ENCODE measurements at regions not wholly inside any gene's neighbourhood (a gene's known extent, or its start where the extent isn't known, plus 50 kb on each side); places are given as distances from the start of the nearest gene placed in this dataset.
A peak's percentile ranks its signal among the peaks of the same experiment; 100 is the strongest.
"Not testable (repeated sequence)": the region's sequence is repeated elsewhere in the genome, so short reads cannot be mapped to it uniquely, and the experiment has no call there.

DNA sequence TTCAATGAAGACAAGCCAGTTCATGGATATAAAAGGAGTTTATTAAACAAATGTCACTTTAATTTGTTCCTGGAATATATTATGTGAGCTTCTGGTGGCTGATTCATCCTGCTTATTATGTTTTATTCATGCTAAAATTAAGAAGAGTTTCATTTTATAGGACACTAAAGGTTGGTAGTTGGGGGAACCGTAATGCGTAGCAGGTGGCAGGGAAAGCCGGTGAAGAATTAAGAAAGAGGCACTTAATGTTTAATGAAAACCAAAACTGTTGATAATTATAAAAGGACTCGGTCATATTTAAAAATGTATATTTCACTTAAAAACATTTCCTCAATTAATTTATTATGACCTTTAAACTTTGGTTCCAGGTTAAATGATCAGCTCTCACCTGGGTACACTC, 94.3 kb downstream of the XKR3 start:
- DNase-seq: not testable (repeated sequence)

DNA sequence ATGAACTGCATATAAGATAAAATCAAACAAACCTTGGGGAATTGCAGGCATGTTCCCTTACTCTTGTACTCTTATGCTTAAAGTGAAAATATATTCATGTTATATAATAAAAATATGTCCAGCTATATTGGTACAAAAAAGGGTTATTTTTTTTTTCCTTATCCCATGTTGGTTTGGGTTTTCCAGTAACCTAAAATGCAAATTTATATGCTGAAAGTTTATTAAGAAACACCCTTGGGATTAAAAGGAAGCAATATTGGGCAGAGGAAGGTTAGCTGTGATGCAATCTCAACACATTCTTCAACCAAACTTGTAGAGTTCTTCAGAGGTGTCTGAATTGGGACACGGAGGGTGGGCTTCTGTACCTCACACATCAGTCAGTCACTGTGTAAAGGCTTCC, 97.7 kb downstream of the XKR3 start:
- not testable (repeated sequence) for DNase-seq

DNA sequence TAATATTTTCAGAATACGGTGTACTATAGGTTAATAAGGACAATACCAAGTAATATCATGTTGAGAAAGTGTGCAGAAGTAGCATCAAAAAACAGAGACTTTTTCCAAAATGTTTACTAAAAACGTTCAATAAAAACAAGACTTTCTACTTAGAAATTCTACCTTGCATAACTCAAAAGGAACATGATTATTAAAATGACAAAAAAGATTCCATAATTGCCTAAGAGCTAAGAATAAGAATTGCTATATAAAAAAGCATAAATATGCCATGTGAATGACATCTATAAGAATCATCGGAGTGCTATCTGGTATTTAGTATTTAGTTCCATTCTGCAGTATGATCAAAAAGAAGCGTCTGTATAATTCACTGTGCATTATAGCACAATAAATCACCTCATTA, 102.0 kb downstream of the XKR3 start:
- DNase-seq: not testable (repeated sequence)

DNA sequence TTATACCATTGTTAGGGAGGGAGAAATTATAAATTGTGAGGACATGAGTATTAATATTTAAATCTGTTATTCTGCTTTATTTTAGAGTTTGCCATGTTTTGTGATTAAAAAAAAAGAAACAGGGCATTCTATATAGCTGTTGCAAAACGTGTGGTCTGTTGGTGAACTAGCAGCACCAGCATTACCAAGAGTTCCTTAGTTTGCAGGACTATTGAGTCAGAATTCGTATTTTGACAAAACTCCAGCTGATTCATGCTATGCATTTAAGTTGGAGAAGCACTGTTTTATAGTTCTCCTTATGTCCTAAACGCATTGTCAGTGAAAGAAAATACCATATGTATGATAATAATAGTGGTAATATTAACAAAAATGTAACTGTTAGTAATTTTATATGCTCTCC, 102.6 kb downstream of the XKR3 start:
- DNase-seq: not testable (repeated sequence)

DNA sequence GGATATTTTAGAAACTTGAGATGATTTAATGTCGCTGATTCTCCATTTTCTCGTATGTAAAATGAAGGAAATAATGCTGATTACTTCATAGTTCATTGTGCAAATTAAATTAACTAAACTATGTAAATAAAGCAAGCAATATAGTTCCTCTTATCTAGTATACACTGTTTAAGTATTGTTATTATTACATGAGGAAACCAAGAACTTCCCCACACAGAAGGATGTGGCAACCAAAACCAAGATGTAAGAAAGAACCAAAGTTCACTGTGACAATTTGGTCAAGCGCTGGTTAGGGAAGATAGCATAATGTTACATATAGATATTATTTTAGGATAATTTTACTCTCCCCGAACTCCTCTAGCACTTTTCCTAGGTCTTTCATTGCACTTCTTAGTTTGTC, 103.2 kb downstream of the XKR3 start:
- no peak for DNase-seq

DNA sequence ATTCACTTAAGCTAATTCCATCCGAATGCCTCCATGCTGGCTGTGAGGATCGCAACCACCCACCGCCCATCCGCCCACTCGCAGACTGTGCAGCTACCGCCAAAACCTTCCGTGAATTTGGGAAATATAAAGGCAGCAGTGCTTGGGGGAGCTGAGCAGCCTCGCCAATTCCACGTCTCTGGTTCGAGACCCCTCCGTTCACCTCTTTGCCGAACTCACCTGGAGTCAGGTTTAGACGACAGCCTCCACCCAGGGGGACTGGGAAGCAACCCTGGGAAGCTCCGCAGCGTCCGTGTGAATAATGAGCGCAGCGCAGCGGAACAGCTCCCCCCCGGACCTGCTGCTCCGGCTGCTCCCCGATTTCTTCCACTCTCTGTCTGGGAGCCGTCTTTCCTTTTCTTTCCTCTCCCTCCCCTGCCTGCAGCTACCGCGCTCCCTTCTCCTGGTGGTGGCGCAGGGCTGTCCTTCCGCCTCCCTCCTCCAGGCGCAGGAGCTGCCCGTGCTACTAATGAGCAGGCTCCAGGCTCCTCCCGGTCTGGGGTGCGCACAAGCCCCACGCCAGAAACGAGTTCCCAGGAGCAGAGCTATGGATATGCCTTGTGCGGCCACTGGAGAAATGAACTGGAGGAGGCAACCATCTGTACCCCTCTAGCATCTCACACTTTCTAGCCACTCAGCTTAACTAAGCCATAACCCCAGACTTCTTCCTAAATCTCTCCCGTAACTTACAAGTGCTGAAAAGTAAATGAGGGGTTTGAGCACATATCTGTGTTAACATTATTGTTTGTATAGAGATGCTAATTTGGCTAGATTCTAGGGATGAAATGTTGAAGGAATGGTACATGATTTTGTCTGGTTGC, 107.3 kb downstream of the XKR3 start:
- peak; percentile 5 for DNase-seq

DNA sequence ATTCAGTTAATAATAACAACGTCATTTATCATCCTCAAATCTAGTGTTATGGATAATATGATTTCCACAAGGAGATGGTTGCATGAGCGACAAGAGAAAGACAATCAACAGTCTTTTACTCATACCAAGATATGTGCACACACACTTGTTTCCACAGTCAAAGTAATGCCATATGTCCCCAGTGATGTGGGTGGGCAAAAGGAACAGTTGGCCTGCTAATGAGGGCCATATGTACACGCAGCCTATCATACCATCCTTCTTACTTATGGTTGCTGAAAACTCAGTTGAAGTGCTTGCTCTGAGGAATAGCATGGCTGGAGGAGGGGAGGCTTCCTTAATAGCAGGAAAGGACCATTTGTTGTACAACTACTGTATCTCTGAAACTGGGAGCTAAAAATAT, 110.6 kb downstream of the XKR3 start:
- peak; percentile 1 for DNase-seq

DNA sequence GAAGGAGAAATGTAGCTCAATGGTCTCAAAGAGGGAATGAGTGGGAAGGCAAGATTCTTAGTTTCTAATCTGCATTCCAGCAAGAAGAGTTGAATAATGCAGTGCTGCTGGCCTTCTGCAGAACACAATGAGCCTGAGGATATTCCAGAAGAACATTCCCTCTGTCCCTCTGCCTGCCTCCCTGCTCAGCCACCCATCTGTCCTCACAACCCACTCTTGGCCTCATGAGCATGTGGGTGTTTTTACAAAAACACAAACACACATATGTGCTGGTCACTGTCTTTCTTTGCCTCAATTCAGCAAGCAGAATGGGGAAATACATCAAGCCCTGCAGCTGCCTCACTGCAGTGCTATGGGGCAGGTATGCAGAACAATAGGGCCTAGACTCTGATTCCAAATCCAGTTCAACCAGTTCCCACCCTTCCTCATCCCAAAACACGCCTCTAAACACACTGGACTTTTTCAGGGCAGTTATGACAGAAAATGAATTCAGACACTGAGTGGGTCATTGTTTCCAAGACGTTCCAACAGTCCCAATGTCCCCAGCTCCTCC, 109.8 kb upstream of the CCT8L2 start:
- not testable (repeated sequence) for DNase-seq

DNA sequence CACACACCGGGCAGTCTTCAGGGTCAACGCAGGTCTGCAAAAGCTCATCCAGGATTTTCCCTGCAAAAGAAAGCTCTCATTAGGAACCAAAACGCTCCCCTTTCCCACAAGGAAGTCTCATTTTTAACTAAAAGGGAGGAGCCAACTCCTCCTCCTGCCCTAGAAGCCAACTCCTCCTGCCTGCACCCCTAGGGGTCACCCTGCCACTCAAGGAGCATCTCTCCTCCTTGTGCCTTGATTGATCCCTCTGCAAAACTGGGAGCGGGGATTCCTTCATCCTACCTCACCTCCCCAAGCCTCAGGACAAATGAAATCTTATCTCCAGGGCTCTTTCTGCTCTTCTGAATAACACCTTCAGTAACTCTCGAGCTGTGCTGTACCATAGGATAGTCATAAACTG, 107.8 kb upstream of the CCT8L2 start:
- DNase-seq: not testable (repeated sequence)

DNA sequence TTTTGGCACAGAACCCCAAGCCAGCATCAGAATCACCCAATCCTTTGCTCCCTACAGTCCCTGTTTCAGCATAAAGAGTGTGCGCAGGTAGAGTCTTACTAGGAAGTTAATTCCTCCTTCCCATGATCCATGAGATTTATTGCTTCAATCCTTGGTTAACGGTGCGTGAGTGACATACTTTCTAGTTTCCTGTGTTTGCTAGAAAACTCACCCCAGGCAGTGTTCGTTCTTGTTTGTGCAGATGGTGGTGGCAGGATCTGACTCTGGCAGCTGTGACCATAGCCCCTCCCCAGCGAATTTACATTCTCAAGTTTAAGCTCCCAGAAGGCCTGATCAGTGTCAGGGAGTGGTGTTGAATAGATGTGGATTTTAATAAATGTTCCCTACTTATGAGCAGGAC, 106.7 kb upstream of the CCT8L2 start:
- no peak for DNase-seq

DNA sequence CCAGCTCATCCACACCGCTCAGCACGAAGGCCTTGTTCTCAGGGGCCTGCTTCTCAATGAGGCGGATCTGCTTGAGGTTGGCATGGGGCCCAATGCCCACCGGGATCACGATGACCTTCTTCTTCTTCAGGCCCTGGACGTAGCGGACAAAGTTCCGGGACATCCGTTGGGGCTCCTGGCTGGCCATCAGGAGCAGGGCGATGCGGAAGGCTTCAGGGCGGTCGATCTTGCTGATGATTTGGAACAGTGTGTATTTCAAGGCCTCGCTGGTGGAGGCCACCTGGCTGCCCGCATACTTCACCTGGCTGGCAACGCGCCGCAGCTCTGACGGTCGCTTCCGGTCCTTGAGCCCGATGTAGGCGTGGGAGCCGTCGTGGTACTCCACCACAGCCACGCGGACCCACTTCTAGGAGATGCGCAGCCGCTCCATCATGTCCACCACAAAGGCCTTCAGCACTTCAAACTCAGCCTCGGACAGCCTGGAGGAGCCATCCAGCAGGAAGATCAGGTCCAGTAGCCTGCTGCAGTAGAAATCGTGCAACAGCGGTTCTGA, 105.0 kb upstream of the CCT8L2 start:
- not testable (repeated sequence) for DNase-seq

DNA sequence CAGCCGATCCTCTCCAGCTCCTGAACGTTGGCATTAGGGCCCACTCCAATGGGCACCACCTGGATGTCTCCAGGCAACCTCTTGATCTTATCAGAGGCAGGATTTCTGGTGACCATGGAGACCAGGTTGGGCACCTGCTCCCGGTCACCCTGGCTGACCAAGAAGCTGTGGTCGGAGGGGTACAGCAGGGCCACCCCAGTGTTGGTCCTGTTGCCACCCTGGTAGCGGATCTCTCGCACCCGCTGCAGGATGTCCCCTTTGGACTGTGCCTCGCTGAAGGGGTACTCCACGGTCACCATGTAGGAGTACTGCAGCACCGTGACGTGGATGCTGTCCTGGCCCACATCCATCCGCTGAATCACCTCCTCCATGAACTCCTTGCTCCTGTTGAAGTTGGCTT, 104.3 kb upstream of the CCT8L2 start:
- DNase-seq: not testable (repeated sequence)

DNA sequence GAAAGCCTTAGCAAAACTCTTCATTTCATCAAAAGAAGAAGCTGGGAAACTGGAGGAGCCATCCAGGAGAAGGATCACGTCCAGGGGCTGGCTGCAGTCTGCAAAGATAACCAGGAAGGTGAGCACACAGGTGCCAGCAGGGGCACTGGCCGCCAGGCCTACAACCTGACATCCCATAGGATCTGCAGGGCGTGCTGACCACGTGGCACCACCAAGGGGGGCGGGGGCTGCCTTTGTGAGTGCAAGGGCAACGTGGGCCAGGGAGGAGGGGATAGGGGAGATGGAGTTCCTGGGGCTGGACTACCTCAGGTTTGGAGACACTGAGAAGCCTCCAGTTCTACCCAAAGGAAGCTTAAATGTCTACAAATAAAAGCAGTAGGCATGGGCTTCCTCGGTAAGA, 102.7 kb upstream of the CCT8L2 start:
- DNase-seq: no peak

DNA sequence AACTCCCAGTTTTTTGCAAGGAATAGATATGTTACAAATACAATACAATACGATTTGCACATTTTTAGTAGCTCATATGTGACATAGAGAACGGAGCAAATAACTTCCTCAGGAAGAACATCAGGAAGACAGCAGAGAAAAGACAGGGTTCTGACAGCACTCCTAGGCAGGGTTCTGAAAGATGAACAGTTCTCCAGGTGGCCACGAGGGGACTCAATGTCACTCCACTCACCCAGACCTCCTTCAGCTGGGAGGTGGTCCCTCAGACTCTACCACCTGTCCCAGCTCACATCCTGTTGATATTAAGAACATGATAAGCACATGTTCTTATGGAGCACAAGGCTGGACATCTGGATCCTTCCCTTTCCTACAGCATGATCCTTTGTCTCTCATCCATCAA, 101.1 kb upstream of the CCT8L2 start:
- DNase-seq: peak; percentile 7

DNA sequence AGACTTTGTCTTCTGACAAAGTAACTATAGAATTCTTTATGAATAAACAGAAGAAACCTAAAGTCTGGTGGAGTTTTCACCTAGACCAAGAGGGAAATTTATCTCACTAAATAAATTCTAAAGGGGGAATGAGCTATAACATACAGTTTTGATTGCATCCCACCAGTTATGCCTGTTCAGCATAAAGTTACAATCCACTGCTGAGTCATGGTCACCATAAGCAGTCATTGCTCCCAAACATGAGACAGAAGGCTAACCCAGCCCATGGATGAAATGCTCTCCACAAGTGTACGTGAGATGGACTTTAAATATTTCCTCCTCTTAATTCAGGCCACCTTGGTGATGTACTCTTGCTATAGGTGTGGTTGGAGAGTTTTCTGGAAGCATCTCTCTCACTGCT, 96.7 kb upstream of the CCT8L2 start:
- not testable (repeated sequence) for DNase-seq

DNA sequence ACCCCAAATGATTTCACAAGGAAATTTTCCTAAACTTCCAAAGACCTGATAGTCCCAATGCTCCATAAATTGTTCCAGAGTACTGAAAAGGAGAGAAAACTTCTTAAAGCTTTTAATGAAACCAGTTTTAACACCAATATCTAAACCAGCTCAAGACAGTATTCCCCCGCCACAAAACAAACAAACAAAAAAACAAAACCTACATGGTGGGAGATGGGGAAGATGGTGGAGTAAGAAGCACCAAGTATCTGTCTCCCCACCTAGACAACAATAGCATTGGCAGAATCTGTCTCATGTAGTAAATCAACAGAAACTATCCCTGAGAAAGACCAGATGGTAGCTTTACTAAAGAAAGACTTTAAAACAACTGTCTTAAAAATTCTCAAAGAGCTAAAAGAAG, 88.7 kb upstream of the CCT8L2 start:
- DNase-seq: not testable (repeated sequence)

DNA sequence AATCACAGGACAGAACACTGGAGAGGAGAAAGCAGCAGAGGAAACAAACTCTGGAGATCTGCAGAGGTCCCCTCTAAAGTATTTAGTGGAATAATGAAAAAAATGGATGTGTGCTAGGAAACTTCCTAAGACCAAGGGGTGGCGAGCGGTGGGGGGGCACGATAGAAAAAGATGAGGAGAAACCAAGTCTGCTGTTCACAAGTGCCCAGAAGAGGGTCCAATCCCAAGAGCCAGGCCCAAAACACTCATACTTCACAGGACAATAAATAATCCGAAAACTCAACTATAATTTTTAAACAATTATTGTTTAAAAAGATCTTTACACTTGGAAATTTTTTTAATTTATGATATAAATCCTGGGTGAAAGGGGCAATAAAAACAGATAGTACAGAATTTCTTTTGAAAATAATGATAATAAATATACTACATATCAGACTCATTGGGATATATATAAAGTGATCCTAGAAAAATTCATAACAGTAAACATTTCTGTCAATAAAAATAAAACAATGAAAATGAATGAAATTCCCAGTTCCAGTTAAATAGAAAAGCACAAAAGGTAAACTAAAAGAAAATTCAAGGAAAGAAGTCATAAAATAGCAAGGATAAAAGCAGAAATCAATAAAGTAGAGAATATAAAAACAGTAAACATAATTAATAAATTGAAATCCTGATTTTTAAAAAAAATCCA, 87.7 kb upstream of the CCT8L2 start:
- DNase-seq: not testable (repeated sequence)

DNA sequence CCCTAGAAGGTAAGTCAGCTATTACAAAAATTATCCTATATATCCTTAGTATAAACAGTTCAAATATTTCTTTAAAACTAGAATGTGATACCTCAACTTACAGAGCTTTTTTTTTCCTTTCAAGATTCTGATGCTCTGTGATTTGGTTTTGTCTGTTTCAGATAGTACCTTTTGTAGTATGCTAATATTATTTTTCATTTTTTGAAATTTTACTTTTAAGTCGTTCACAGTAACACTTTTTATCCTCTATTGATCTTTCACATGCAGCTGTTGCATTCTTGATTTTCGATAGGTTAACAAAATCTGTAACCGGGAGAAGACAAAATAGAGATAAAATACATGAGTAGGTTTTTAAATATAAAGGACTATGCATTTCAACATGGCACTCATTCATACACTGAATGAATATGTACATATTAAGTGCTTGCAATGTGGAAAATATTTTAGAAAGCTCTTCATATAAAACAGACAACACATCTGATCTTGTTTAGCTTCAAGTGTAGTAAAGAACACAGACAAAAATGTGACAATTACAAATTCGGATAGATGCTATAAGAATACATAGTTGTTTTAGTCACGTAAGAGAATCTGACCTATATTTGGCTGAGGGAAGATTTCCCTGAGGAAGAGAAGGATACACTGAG, 86.7 kb upstream of the CCT8L2 start:
- not testable (repeated sequence) for DNase-seq

DNA sequence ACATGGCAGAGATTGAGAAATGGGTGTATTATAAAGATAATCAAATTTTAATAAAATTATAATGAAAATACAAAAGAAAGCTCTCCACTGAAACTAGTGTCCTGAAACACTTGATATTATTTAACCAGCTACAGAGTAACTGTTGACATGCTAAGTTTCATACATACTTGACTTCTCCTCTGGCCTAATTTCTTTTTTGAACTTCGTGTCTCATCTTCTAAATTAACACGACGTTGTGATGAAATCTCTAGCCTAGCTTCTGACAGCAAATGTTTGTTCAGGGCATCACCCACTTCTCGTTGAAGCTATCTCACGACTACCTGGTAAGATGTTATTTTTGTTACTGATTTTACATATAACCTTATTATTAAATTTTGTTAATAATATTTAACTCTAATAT, 80.8 kb upstream of the CCT8L2 start:
- DNase-seq: not testable (repeated sequence)

DNA sequence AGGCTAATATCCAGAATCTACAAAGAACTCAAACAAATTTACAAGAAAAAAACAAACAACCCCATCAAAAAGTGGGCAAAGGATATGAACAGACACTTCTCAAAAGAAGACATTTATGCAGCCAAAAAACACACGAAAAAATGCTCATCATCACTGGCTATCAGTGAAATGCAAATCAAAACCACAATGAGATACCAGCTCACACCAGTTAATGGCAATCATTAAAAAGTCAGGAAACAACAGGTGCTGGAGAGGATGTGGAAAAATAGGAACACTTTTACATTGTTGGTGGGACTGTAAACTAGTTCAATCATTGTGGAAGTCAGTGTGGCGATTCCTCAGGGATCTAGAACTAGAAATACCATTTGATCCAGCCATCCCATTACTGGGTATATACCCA, 73.0 kb upstream of the CCT8L2 start:
- not testable (repeated sequence) for DNase-seq

DNA sequence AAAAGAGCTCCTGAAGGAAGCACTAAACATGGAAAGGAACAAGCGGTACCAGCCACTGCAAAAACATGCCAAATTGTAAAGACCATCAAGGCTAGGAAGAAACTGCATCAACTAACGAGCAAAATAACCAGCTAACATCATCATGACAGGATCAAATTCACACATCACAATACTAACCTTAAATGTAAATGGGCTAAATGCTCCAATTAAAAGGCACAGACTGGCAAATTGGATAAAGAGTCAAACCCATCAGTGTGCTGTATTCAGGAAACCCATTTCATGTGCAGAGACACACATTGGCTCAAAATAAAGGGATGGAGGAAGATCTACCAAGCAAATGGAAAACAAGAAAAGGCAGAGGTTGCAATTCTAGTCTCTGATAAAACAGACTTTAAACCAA, 69.7 kb upstream of the CCT8L2 start:
- DNase-seq: not testable (repeated sequence)

DNA sequence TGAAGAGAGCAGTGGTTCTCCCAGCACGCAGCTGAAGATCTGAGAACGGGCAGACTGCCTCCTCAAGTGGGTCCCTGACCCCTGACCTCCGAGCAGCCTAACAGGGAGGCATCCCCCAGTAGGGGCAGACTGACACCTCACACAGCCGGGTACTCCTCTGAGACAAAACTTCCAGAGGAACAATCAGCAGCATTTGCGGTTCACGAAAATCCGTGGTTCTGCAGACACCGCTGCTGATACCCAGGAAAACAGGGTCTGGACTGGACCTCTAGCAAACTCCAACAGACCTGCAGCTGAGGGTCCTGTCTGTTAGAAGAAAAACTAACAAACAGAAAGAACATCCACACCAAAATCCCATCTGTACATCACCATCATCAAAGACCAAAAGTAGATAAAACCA, 68.4 kb upstream of the CCT8L2 start:
- not testable (repeated sequence) for DNase-seq

DNA sequence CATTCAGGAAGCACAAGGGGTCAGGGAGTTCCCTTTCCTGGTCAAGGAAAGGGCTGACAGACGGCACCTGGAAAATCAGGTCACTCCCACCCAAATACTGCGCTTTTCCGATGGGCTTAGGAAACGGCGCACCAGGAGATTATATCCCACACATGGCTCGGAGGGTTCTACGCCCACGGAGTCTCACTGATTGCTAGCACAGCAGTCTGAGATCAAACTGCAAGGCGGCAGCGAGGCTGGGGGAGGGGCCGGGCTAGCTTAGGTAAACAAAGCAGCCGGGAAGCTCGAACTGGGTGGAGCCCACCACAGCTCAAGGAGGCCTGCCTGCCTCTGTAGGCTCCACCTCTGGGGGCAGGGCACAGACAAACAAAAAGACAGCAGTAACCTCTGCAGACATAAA, 68.0 kb upstream of the CCT8L2 start:
- not testable (repeated sequence) for DNase-seq
